ENCODE measurements at regions not wholly inside any gene's neighbourhood (a gene's known extent, or its start where the extent isn't known, plus 50 kb on each side); places are given as distances from the start of the nearest gene placed in this dataset.
"Not testable (repeated sequence)": the region's sequence is repeated elsewhere in the genome, so short reads cannot be mapped to it uniquely, and the experiment has no call there.

GRCh38 chr5:86500947-86501346 is 116.8 kb upstream of the COX7C start:
- H3K4me1 ChIP-seq = no peaks in the 10 kb centered on the region
- intact Hi-C loops (cut with DNase I; ENCODE audit: low total_unique reads) = no loop called here
- DNase-seq (ENCODE audit: low spot score in 2 of 2) = no peak
- H3K27me3 ChIP-seq = no peaks in the 10 kb centered on the region
- TF ChIP-seq POLR2AphosphoS5 (IDR thresholded peaks at IDR 0.05) (no peak), POLR2A (IDR thresholded peaks at IDR 0.05) (no peak), CTCF (IDR thresholded peaks at IDR 0.05) (no peak)
- H3K27ac ChIP-seq = no peak overlapping the region
- no peaks in the 10 kb centered on the region for H3K9me3 ChIP-seq
- H3K4me3 ChIP-seq = no peak overlapping the region
- H3K36me3 ChIP-seq = no peaks in the 10 kb centered on the region

GRCh38 chr5:86507574-86507973 is 110.2 kb upstream of the COX7C start:
- Histone ChIP-seq H3K4me3 (no peak overlapping the region), H3K36me3 (no peaks in the 10 kb centered on the region), H3K27ac (no peak overlapping the region), H3K4me1 (no peaks in the 10 kb centered on the region), H3K9me3 (no peaks in the 10 kb centered on the region), H3K27me3 (no peaks in the 10 kb centered on the region)
- TF ChIP-seq POLR2AphosphoS5 (IDR thresholded peaks at IDR 0.05) (no peak), CTCF (IDR thresholded peaks at IDR 0.05) (no peak), POLR2A (IDR thresholded peaks at IDR 0.05) (no peak)
- intact Hi-C loops (cut with DNase I; ENCODE audit: low total_unique reads) = no loop called here
- DNase-seq (ENCODE audit: low spot score in 2 of 2) = no peak

- H3K9me3 ChIP-seq; H3K27me3 ChIP-seq; H3K4me1 ChIP-seq; H3K4me3 ChIP-seq; DNase-seq (ENCODE audit: low spot score in 2 of 2); intact Hi-C loops (cut with DNase I; ENCODE audit: low total_unique reads); H3K36me3 ChIP-seq; H3K27ac ChIP-seq: not testable (repeated sequence)
Measured at GRCh38 chr5:86510330-86510915, 107.3 kb upstream of the COX7C start.

GRCh38 chr5:86523718-86524117 is 94.0 kb upstream of the COX7C start:
- DNase-seq (ENCODE audit: low spot score in 2 of 2) = no peak
- Histone ChIP-seq H3K27ac (no peak overlapping the region), H3K4me3 (no peak overlapping the region), H3K27me3 (no peaks in the 10 kb centered on the region), H3K36me3 (no peaks in the 10 kb centered on the region), H3K9me3 (peaks cover 0 to 8% of the 10 kb centered on the region in 2 donors), H3K4me1 (no peaks in the 10 kb centered on the region)
- no peak for TF ChIP-seq POLR2A (IDR thresholded peaks at IDR 0.05)
- intact Hi-C loops (cut with DNase I; ENCODE audit: low total_unique reads) = no loop called here

- no peak for DNase-seq (ENCODE audit: low spot score in 2 of 2)
- Histone ChIP-seq H3K4me3 (no peak overlapping the region), H3K9me3 (peaks cover 0 to 8% of the 10 kb centered on the region in 2 donors), H3K36me3 (no peaks in the 10 kb centered on the region), H3K4me1 (no peaks in the 10 kb centered on the region), H3K27ac (no peak overlapping the region), H3K27me3 (no peaks in the 10 kb centered on the region)
- TF ChIP-seq POLR2A (IDR thresholded peaks at IDR 0.05) (no peak), CTCF (IDR thresholded peaks at IDR 0.05) (no peak), POLR2AphosphoS5 (IDR thresholded peaks at IDR 0.05) (no peak)
- intact Hi-C loops (cut with DNase I; ENCODE audit: low total_unique reads) = no loop called here
Measured at GRCh38 chr5:86525622-86526021, 92.1 kb upstream of the COX7C start.

- no peak overlapping the region for H3K4me3 ChIP-seq
- no peaks in the 10 kb centered on the region for H3K36me3 ChIP-seq
- no peak for DNase-seq (ENCODE audit: low spot score in 2 of 2)
- peaks cover 0 to 8% of the 10 kb centered on the region in 2 donors for H3K9me3 ChIP-seq
- intact Hi-C loops (cut with DNase I; ENCODE audit: low total_unique reads) = no loop called here
- TF ChIP-seq POLR2A (IDR thresholded peaks at IDR 0.05) (no peak), CTCF (IDR thresholded peaks at IDR 0.05) (no peak), POLR2AphosphoS5 (IDR thresholded peaks at IDR 0.05) (no peak)
- H3K4me1 ChIP-seq = no peaks in the 10 kb centered on the region
- no peaks in the 10 kb centered on the region for H3K27me3 ChIP-seq
- H3K27ac ChIP-seq = no peak overlapping the region
Measured at GRCh38 chr5:86526811-86527348, 90.9 kb upstream of the COX7C start.
